ENCODE measurements at regions not wholly inside any gene's neighbourhood (a gene's known extent, or its start where the extent isn't known, plus 50 kb on each side); places are given as distances from the start of the nearest gene placed in this dataset.

- no peak for DNase-seq (ENCODE audit: low read depth)
These were observed 74.7 kb upstream of the SESN3 start for GRCh38 chr11:95305705-95306104.

GRCh38 chr11:95304777-95305176 lies 73.8 kb upstream of the SESN3 start:
- no peak for DNase-seq (ENCODE audit: low read depth)

- DNase-seq (ENCODE audit: low read depth) = no peak
These were observed 71.2 kb upstream of the SESN3 start for GRCh38 chr11:95302211-95302610.

- no peak for DNase-seq (ENCODE audit: low read depth)
These were observed 70.5 kb upstream of the SESN3 start for GRCh38 chr11:95301474-95301873.

GRCh38 chr11:95299078-95299679 lies 68.2 kb upstream of the SESN3 start:
- DNase-seq (ENCODE audit: low read depth) = no peak

GRCh38 chr11:95297680-95298452 lies 66.9 kb upstream of the SESN3 start:
- no peak for DNase-seq (ENCODE audit: low read depth)

- DNase-seq (ENCODE audit: low read depth) = no peak
These were observed 65.6 kb upstream of the SESN3 start for GRCh38 chr11:95296621-95297025.

- DNase-seq (ENCODE audit: low read depth) = no peak
These were observed 65.2 kb upstream of the SESN3 start for GRCh38 chr11:95296165-95296564.

GRCh38 chr11:95295382-95296149 lies 64.6 kb upstream of the SESN3 start:
- DNase-seq (ENCODE audit: low read depth) = no peak

- DNase-seq (ENCODE audit: low read depth) = no peak
These were observed 63.7 kb upstream of the SESN3 start for GRCh38 chr11:95294701-95295100.

GRCh38 chr11:95293116-95293515 lies 62.1 kb upstream of the SESN3 start:
- DNase-seq (ENCODE audit: low read depth) = no peak

- no peak for DNase-seq (ENCODE audit: low read depth)
These were observed 60.9 kb upstream of the SESN3 start for GRCh38 chr11:95291946-95292345.

- no peak for DNase-seq (ENCODE audit: low read depth)
These were observed 58.5 kb upstream of the SESN3 start for GRCh38 chr11:95289378-95290101.

- no peak for DNase-seq (ENCODE audit: low read depth)
These were observed 53.4 kb upstream of the SESN3 start for GRCh38 chr11:95284057-95285052.

GRCh38 chr11:95283650-95284049 lies 52.6 kb upstream of the SESN3 start:
- DNase-seq (ENCODE audit: low read depth) = no peak

GRCh38 chr11:95283146-95283545 lies 52.1 kb upstream of the SESN3 start:
- no peak for DNase-seq (ENCODE audit: low read depth)

- no peak for DNase-seq (ENCODE audit: low read depth)
These were observed 51.3 kb upstream of the SESN3 start for GRCh38 chr11:95282291-95282751.

All from activated T-cell treated with anti-CD3 and anti-CD28 coated beads for 1 hour (primary cell).